ENCODE measurements at regions not wholly inside any gene's neighbourhood (a gene's known extent, or its start where the extent isn't known, plus 50 kb on each side); places are given as distances from the start of the nearest gene placed in this dataset.
A peak's percentile ranks its signal among the peaks of the same experiment; 100 is the strongest.
"Not testable (repeated sequence)": the region's sequence is repeated elsewhere in the genome, so short reads cannot be mapped to it uniquely, and the experiment has no call there.

- no peaks in the 10 kb centered on the region for H3K79me1 ChIP-seq (replicated peaks; ENCODE audit: low read length, poor library complexity, severe bottlenecking)
Observed at GRCh38 chr7:67346126-67346525, 349.5 kb downstream of the TYW1 start.

GRCh38 chr7:67346876-67347275, 350.2 kb downstream of the TYW1 start:
- WGBS = 94% methylated on average over 3 of the region's 4 CpGs
- Histone ChIP-seq H2AFZ (ENCODE audit: low read depth, low read length) (no peak overlapping the region), H4K91ac (ENCODE audit: low read length) (no peak overlapping the region), H2BK120ac (ENCODE audit: low read depth, low read length) (no peak overlapping the region), H3K9me3 (ENCODE audit: control insufficient read depth, low read length) (peaks cover 10% of the 10 kb centered on the region), H2BK15ac (ENCODE audit: low read depth, poor library complexity, severe bottlenecking) (no peak overlapping the region), H2BK12ac (ENCODE audit: low read length in 2 of 2) (no peak overlapping the region), H2AK5ac (ENCODE audit: low read length, severe bottlenecking) (no peak overlapping the region), H3K4ac (ENCODE audit: low read depth in 1 of 2, low read length in 2 of 2) (no peak overlapping the region), H3K4me2 (ENCODE audit: low read length, poor library complexity, severe bottlenecking) (no peak overlapping the region), H3K9ac (ENCODE audit: low read length) (no peak overlapping the region), H3K79me1 (replicated peaks; ENCODE audit: low read length, poor library complexity, severe bottlenecking) (no peaks in the 10 kb centered on the region), H3K18ac (ENCODE audit: low read depth in 1 of 2, low read length in 2 of 2) (no peak overlapping the region), H3K27ac (ENCODE audit: low read length, poor library complexity, severe bottlenecking) (no peak overlapping the region), H4K8ac (ENCODE audit: low read length) (no peak overlapping the region), H2BK5ac (ENCODE audit: low read depth, low read length, poor library complexity, severe bottlenecking) (no peak overlapping the region), H3K4me3 (ENCODE audit: insufficient read depth in 1 of 2, low read depth in 1 of 2, low read length in 2 of 2) (peak overlapping the region in 1 of 2 experiments; percentile 26), H3K27me3 (ENCODE audit: control insufficient read depth in 1 of 2, insufficient read depth in 1 of 2, low read length in 2 of 2) (no peaks in the 10 kb centered on the region), H3K36me3 (ENCODE audit: control insufficient read depth in 1 of 2, insufficient read depth in 2 of 2, low read depth in 1 of 2, low read length in 2 of 2) (peaks cover 0 to 2% of the 10 kb centered on the region in 2 experiments), H3K4me1 (ENCODE audit: control insufficient read depth, insufficient read depth, low read depth, low read length) (no peaks in the 10 kb centered on the region), H3K14ac (ENCODE audit: low read length in 2 of 2) (peak overlapping the region in 1 of 2 experiments; percentile 71), H3K23ac (ENCODE audit: low read length in 2 of 2) (no peak overlapping the region)
- DNase-seq = no peak

More at GRCh38 chr7:67346126-67346525, 349.5 kb downstream of the TYW1 start:
- DNase-seq = no peak
- Histone ChIP-seq H3K4me3 (ENCODE audit: insufficient read depth in 1 of 2, low read depth in 1 of 2, low read length in 2 of 2) (no peak overlapping the region), H2BK120ac (ENCODE audit: low read depth, low read length) (no peak overlapping the region), H2BK5ac (ENCODE audit: low read depth, low read length, poor library complexity, severe bottlenecking) (no peak overlapping the region), H3K4me2 (ENCODE audit: low read length, poor library complexity, severe bottlenecking) (no peak overlapping the region), H4K8ac (ENCODE audit: low read length) (no peak overlapping the region), H4K91ac (ENCODE audit: low read length) (no peak overlapping the region), H3K36me3 (ENCODE audit: control insufficient read depth in 1 of 2, insufficient read depth in 2 of 2, low read depth in 1 of 2, low read length in 2 of 2) (peaks cover 0 to 6% of the 10 kb centered on the region in 2 experiments), H3K4me1 (ENCODE audit: control insufficient read depth, insufficient read depth, low read depth, low read length) (no peaks in the 10 kb centered on the region), H3K9ac (ENCODE audit: low read length) (no peak overlapping the region), H2AFZ (ENCODE audit: low read depth, low read length) (no peak overlapping the region), H2BK12ac (ENCODE audit: low read length in 2 of 2) (no peak overlapping the region), H3K4ac (ENCODE audit: low read depth in 1 of 2, low read length in 2 of 2) (no peak overlapping the region), H3K14ac (ENCODE audit: low read length in 2 of 2) (no peak overlapping the region), H3K23ac (ENCODE audit: low read length in 2 of 2) (no peak overlapping the region), H3K9me3 (ENCODE audit: control insufficient read depth, low read length) (peaks cover 10% of the 10 kb centered on the region), H2BK15ac (ENCODE audit: low read depth, poor library complexity, severe bottlenecking) (no peak overlapping the region), H3K27me3 (ENCODE audit: control insufficient read depth in 1 of 2, insufficient read depth in 1 of 2, low read length in 2 of 2) (no peaks in the 10 kb centered on the region), H3K27ac (ENCODE audit: low read length, poor library complexity, severe bottlenecking) (no peak overlapping the region), H2AK5ac (ENCODE audit: low read length, severe bottlenecking) (no peak overlapping the region), H3K18ac (ENCODE audit: low read depth in 1 of 2, low read length in 2 of 2) (no peak overlapping the region)
- 78% methylated on average over 4 of the region's 4 CpGs for WGBS

DNA sequence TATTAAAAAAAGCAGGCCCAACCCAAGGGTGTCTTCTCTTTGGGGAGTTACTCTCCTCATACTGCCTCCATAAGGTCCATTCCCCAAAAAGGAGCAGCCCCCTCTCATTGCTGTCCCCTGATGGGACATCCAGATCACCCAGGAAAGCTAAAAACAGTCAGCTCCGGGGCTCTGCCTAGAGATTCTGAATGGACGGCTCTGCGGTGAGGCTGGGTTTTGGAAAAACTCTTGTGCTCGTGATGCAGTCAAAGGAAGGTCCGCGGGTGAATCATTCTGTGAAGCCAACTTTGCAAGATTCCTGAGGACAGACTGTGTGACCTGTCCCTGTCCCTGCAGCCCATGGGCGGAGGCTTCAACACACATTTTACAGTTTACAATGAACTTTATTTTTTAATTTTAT, 351.5 kb downstream of the TYW1 start:
- Histone ChIP-seq H3K4me3 (ENCODE audit: insufficient read depth in 1 of 2, low read depth in 1 of 2, low read length in 2 of 2) (no peak overlapping the region), H2BK120ac (ENCODE audit: low read depth, low read length) (no peak overlapping the region), H4K8ac (ENCODE audit: low read length) (no peak overlapping the region), H3K27ac (ENCODE audit: low read length, poor library complexity, severe bottlenecking) (no peak overlapping the region), H2BK5ac (ENCODE audit: low read depth, low read length, poor library complexity, severe bottlenecking) (no peak overlapping the region), H2BK12ac (ENCODE audit: low read length in 2 of 2) (no peak overlapping the region), H3K36me3 (ENCODE audit: control insufficient read depth in 1 of 2, insufficient read depth in 2 of 2, low read depth in 1 of 2, low read length in 2 of 2) (no peaks in the 10 kb centered on the region), H3K18ac (ENCODE audit: low read depth in 1 of 2, low read length in 2 of 2) (no peak overlapping the region), H2AFZ (ENCODE audit: low read depth, low read length) (no peak overlapping the region), H3K14ac (ENCODE audit: low read length in 2 of 2) (no peak overlapping the region), H3K4me1 (ENCODE audit: control insufficient read depth, insufficient read depth, low read depth, low read length) (no peaks in the 10 kb centered on the region), H3K9ac (ENCODE audit: low read length) (no peak overlapping the region), H3K4me2 (ENCODE audit: low read length, poor library complexity, severe bottlenecking) (no peak overlapping the region), H3K27me3 (ENCODE audit: control insufficient read depth in 1 of 2, insufficient read depth in 1 of 2, low read length in 2 of 2) (no peaks in the 10 kb centered on the region), H3K79me1 (replicated peaks; ENCODE audit: low read length, poor library complexity, severe bottlenecking) (no peaks in the 10 kb centered on the region), H3K9me3 (ENCODE audit: control insufficient read depth, low read length) (peaks cover 10% of the 10 kb centered on the region), H2AK5ac (ENCODE audit: low read length, severe bottlenecking) (no peak overlapping the region), H4K91ac (ENCODE audit: low read length) (no peak overlapping the region), H3K4ac (ENCODE audit: low read depth in 1 of 2, low read length in 2 of 2) (no peak overlapping the region), H3K23ac (ENCODE audit: low read length in 2 of 2) (no peak overlapping the region), H2BK15ac (ENCODE audit: low read depth, poor library complexity, severe bottlenecking) (no peak overlapping the region)
- DNase-seq = no peak
- WGBS = 91% methylated on average over 7 of the region's 7 CpGs

- not testable (repeated sequence) for H3K36me3 ChIP-seq (ENCODE audit: control insufficient read depth in 1 of 2, insufficient read depth in 2 of 2, low read depth in 1 of 2, low read length in 2 of 2); H2BK120ac ChIP-seq (ENCODE audit: low read depth, low read length); H3K27ac ChIP-seq (ENCODE audit: low read length, poor library complexity, severe bottlenecking); H3K14ac ChIP-seq (ENCODE audit: low read length in 2 of 2); H3K9ac ChIP-seq (ENCODE audit: low read length); H3K4me3 ChIP-seq (ENCODE audit: insufficient read depth in 1 of 2, low read depth in 1 of 2, low read length in 2 of 2); H3K9me3 ChIP-seq (ENCODE audit: control insufficient read depth, low read length); H3K18ac ChIP-seq (ENCODE audit: low read depth in 1 of 2, low read length in 2 of 2); H2AFZ ChIP-seq (ENCODE audit: low read depth, low read length); H4K8ac ChIP-seq (ENCODE audit: low read length); DNase-seq; H3K79me1 ChIP-seq (replicated peaks; ENCODE audit: low read length, poor library complexity, severe bottlenecking); H2BK12ac ChIP-seq (ENCODE audit: low read length in 2 of 2); H3K4me2 ChIP-seq (ENCODE audit: low read length, poor library complexity, severe bottlenecking); H2BK15ac ChIP-seq (ENCODE audit: low read depth, poor library complexity, severe bottlenecking); H3K4me1 ChIP-seq (ENCODE audit: control insufficient read depth, insufficient read depth, low read depth, low read length); H2AK5ac ChIP-seq (ENCODE audit: low read length, severe bottlenecking); H3K27me3 ChIP-seq (ENCODE audit: control insufficient read depth in 1 of 2, insufficient read depth in 1 of 2, low read length in 2 of 2); H4K91ac ChIP-seq (ENCODE audit: low read length); H3K23ac ChIP-seq (ENCODE audit: low read length in 2 of 2); H3K4ac ChIP-seq (ENCODE audit: low read depth in 1 of 2, low read length in 2 of 2); H2BK5ac ChIP-seq (ENCODE audit: low read depth, low read length, poor library complexity, severe bottlenecking)
- WGBS = 90% methylated on average over 3 of the region's 3 CpGs
Observed at GRCh38 chr7:67357653-67358052, 361.0 kb downstream of the TYW1 start.
